NCI-H345 treated with DMSO at 0.1 percent for 48 hours (cell line): ENCODE measurements at regions not wholly inside any gene's neighbourhood (a gene's known extent, or its start where the extent isn't known, plus 50 kb on each side); places are given as distances from the start of the nearest gene placed in this dataset.

Source experiments
- DNase-seq: peaks from one replicate; lab custom pipeline; 2025; ENCODE audit not compliant: unreplicated experiment; lab: John Stamatoyannopoulos, UW

- no peak for DNase-seq
These were observed 228.1 kb upstream of the PPARGC1A start for GRCh38 chr4:24117975-24118374.

GRCh38 chr4:24116107-24116506 is 226.3 kb upstream of the PPARGC1A start:
- DNase-seq, result no peak

- no peak for DNase-seq
These were observed 225.2 kb upstream of the PPARGC1A start for GRCh38 chr4:24114919-24115500.

DNA sequence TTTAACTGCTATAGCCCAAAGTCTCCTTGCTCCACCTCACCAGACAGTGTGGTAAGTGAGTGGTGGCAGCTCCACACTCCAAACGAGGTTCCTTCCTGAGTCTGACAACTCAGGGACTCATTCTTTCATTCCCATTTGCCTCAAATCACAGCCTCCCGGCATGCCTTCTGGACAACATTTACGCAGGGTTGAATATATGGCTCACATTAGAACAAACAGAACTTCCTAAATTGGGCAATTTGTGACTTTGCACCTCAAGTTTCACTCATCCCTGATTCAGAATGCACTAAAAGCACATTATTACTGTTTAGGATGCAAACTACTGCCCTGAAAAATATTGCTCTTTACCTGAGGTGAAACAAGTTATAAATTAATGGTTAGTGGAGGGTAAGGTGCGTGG is 224.6 kb upstream of the PPARGC1A start:
- DNase-seq, result no peak

GRCh38 chr4:24112466-24112865 is 222.6 kb upstream of the PPARGC1A start:
- no peak for DNase-seq

GRCh38 chr4:24108567-24108966 is 218.7 kb upstream of the PPARGC1A start:
- DNase-seq, result no peak

GRCh38 chr4:24105327-24106038 is 215.6 kb upstream of the PPARGC1A start:
- DNase-seq, result no peak

DNA sequence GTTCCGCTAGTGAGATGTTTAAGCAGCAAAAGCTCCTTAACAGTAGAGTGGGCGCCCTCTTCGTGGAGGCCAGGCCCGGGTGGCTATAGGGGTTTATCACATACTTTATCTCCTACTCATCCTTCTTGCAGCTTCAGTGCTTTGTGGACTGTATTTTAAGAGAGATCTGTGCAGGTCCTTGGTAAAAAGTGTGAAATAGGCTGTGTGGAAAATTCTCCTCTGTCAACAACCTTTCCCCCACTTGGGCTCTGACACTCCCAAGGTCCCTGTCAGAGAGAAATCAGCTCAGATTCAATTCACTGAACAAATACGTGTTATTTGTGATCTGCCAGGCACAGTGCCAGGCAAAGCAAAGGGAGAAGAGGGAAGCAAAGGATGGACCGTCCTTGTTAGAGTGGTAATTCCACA is 214.3 kb upstream of the PPARGC1A start:
- no peak for DNase-seq

DNA sequence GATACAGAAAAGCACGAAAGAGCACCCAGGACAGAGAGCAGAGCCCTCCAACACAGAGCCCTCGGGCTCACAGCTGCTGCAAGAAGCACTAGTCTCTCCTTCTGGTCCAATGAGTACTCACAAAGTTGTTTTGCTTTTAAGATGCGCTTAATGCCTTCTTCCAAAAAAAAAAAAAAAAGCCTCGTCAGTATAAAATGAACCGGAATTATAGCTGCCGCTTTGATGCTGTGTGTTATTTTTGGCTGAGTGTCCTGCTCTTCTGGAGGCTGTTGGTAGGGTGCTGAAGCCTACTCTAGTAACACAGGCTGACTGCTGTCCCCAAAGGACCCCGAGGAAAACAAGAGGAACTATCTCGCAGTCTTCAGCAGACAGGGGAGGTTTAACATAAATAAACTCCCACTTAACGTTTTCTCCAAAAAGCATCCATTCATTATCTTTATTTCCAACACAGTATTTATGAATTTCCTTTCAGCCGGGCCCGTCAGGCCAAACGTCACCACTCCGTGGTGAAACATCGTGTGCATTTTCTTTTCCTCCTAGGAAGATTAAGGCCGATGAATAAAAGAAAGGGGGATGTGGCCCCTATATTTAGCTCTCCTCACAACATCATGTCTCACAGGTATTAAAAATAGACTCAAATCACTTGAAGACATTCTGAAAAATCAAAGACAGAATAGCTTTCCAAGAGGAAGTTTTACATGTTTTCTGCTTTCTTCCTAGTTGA is 213.7 kb upstream of the PPARGC1A start:
- no peak for DNase-seq

GRCh38 chr4:24102621-24103020 is 212.8 kb upstream of the PPARGC1A start:
- no peak for DNase-seq

DNA sequence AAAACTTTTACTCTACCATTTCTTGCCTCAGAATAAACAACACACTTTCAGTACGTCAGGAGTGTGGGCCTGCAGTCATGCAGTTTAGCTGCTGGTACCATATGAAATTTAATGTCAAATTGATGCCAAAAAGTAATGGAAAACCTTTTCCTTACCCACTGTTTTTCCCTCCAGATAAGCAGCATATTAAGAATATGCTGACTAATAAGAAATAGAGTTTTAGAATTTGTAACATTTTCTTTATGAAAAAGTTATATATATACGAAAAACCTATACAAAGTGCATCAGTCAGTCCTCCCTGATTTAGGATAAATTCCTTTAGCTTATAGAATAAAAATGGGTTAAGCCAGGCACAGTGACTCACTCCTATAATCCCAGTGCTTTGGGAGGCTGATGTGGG is 206.8 kb upstream of the PPARGC1A start:
- DNase-seq, result no peak

DNA sequence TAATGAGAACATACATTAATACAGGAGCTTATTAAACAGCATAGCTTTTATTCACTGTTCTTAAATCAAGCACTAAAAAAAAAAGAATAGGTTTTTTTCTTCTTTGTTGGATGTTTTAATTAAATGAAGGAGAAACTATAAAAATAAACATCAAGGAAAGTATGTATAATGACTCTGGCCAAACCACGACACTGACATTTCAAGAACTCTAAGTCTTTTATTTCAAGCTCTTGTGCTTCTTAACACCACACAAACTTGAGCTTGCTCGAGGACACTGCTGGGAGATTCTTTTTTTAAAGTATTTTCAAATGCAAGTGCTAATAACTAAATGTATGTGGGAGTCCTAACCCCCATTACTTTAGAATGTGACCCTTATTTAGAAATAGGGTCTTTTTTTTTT is 204.9 kb upstream of the PPARGC1A start:
- DNase-seq, result no peak

DNA sequence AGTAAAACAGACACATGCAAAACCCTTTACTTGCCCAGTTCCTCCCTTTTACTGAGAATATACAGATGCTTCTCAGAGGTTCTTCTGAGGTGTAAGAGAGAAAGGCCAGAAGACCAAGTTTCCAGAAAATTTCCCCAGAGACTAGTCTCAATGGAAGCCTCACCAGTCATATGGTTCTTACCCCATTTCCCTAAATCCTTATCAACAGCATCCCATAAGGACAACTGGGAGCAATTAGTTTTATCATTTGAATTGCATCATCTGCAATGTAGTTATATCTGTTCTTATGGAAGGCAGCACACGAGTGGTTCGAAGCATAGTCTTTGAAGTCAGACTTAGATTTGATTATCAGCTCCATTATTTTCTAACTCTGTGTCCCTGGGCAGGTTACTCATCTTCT is 203.6 kb upstream of the PPARGC1A start:
- no peak for DNase-seq

- DNase-seq, result no peak
These were observed 201.9 kb upstream of the PPARGC1A start for GRCh38 chr4:24091639-24092233.

GRCh38 chr4:24089851-24090534 is 200.1 kb upstream of the PPARGC1A start:
- DNase-seq, result no peak

- no peak for DNase-seq
These were observed 191.0 kb upstream of the PPARGC1A start for GRCh38 chr4:24080871-24081270.

GRCh38 chr4:24078347-24078962 is 188.6 kb upstream of the PPARGC1A start:
- DNase-seq, result no peak

- DNase-seq, result no peak
These were observed 187.0 kb upstream of the PPARGC1A start for GRCh38 chr4:24076811-24077210.

DNA sequence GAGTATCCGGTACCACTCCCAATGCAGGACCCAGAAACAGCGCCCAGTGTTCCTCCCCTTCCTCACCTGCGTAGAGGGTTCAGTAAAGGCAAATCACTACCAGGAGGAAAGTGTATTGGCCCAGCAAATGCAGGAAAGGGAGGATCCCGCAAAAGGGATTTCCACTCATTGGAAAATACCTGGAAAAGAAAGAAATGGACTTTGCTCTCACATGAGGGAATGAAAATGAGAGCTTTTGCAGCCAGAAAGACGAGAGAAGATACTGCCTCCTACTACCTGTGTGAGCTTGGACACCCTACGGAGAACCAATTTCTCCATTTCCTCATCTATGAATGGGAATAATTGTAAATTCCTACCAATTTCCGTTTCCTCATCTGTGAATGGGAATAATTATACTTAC is 184.1 kb upstream of the PPARGC1A start:
- no peak for DNase-seq

- DNase-seq, result no peak
These were observed 181.9 kb upstream of the PPARGC1A start for GRCh38 chr4:24071612-24072372.
